ENCODE measurements at regions not wholly inside any gene's neighbourhood (a gene's known extent, or its start where the extent isn't known, plus 50 kb on each side); places are given as distances from the start of the nearest gene placed in this dataset.

GRCh38 chr1:2968471-2968881 lies 52.8 kb upstream of the ACTRT2 start:
- Histone ChIP-seq H3K9me3 (ENCODE audit: low read depth) (no peaks in the 10 kb centered on the region), H3K36me3 (no peaks in the 10 kb centered on the region), H3K4me1 (ENCODE audit: low read depth) (no peaks in the 10 kb centered on the region), H3K27me3 (no peaks in the 10 kb centered on the region), H3K4me3 (no peak overlapping the region), H3K27ac (no peak overlapping the region)
- TF ChIP-seq, protein P1, sequence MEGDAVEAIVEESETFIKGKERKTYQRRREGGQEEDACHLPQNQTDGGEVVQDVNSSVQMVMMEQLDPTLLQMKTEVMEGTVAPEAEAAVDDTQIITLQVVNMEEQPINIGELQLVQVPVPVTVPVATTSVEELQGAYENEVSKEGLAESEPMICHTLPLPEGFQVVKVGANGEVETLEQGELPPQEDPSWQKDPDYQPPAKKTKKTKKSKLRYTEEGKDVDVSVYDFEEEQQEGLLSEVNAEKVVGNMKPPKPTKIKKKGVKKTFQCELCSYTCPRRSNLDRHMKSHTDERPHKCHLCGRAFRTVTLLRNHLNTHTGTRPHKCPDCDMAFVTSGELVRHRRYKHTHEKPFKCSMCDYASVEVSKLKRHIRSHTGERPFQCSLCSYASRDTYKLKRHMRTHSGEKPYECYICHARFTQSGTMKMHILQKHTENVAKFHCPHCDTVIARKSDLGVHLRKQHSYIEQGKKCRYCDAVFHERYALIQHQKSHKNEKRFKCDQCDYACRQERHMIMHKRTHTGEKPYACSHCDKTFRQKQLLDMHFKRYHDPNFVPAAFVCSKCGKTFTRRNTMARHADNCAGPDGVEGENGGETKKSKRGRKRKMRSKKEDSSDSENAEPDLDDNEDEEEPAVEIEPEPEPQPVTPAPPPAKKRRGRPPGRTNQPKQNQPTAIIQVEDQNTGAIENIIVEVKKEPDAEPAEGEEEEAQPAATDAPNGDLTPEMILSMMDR (IDR thresholded peaks at IDR 0.05; ENCODE audit: low read depth, low read length) = no peak
- DNase-seq (ENCODE audit: low read depth in 1 of 2, low spot score in 1 of 2) = no peak

GRCh38 chr1:2969011-2969844 lies 52.0 kb upstream of the ACTRT2 start:
- H3K4me3 ChIP-seq = no peak overlapping the region
- DNase-seq (ENCODE audit: low read depth in 1 of 2, low spot score in 1 of 2) = no peak
- H3K27ac ChIP-seq = no peak overlapping the region
- TF ChIP-seq, protein P1 (IDR thresholded peaks at IDR 0.05; ENCODE audit: low read depth, low read length) = no peak
- no peaks in the 10 kb centered on the region for H3K36me3 ChIP-seq
- no peaks in the 10 kb centered on the region for H3K9me3 ChIP-seq (ENCODE audit: low read depth)
- no peaks in the 10 kb centered on the region for H3K4me1 ChIP-seq (ENCODE audit: low read depth)
- no peaks in the 10 kb centered on the region for H3K27me3 ChIP-seq

DNA sequence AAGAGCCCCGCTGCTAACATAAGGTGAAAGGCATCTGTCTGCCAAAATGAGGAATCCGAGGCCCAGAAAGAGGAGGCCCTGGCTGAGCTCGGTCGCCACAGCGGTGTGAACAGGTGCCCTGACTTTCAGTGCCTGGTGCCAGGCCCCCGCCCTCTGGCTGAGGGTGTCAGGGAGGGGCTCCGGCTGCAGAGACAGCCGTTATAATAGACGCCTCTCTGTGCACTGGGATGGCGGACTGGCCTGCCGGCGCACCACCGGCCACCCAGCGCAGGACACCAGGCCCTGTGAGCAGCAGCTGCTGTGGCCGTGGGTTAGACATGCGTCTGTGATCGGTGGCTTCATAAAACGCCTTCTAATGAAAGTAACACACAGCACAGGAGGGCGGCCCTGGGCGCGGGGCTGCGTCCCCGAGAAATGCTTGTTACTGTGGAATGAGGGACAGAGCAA lies 51.4 kb upstream of the ACTRT2 start:
- TF ChIP-seq, protein P1 (IDR thresholded peaks at IDR 0.05; ENCODE audit: low read depth, low read length) = no peak
- no peak overlapping the region for H3K27ac ChIP-seq
- H3K36me3 ChIP-seq = no peaks in the 10 kb centered on the region
- no peaks in the 10 kb centered on the region for H3K9me3 ChIP-seq (ENCODE audit: low read depth)
- no peak for DNase-seq (ENCODE audit: low read depth in 1 of 2, low spot score in 1 of 2)
- H3K4me1 ChIP-seq (ENCODE audit: low read depth) = no peaks in the 10 kb centered on the region
- H3K27me3 ChIP-seq = no peaks in the 10 kb centered on the region
- no peak overlapping the region for H3K4me3 ChIP-seq

- H3K4me1 ChIP-seq (ENCODE audit: low read depth) = no peaks in the 10 kb centered on the region
- H3K4me3 ChIP-seq = no peak overlapping the region
- no peak overlapping the region for H3K27ac ChIP-seq
- no peaks in the 10 kb centered on the region for H3K9me3 ChIP-seq (ENCODE audit: low read depth)
- no peaks in the 10 kb centered on the region for H3K36me3 ChIP-seq
- DNase-seq (ENCODE audit: low read depth in 1 of 2, low spot score in 1 of 2) = no peak
- TF ChIP-seq, protein P1 (IDR thresholded peaks at IDR 0.05; ENCODE audit: low read depth, low read length) = no peak
- H3K27me3 ChIP-seq = no peaks in the 10 kb centered on the region
Observed at GRCh38 chr1:2970311-2971071, 50.8 kb upstream of the ACTRT2 start.

DNA sequence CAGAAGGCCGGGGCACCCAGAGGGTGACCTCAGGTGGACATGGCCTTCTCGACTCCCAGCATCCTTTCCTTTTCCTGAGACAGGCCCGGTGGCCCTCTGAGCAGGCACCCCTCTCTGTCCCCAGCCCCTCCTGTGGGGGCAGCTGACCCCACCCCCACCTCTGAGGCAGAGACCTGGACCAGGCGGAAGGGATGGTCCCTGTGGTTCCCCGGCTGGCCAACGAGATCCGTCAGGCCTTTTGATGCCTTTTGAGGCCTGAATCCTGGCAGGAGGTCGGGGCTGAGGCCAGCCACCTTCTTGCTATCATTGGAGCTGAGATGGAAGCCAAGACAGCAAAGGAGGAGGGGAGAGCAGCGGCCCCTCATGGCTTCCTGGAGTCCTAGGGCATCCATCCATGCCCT lies 50.2 kb upstream of the ACTRT2 start:
- Histone ChIP-seq H3K4me1 (ENCODE audit: low read depth) (no peaks in the 10 kb centered on the region), H3K9me3 (ENCODE audit: low read depth) (no peaks in the 10 kb centered on the region), H3K4me3 (no peak overlapping the region), H3K27ac (no peak overlapping the region), H3K36me3 (no peaks in the 10 kb centered on the region), H3K27me3 (no peaks in the 10 kb centered on the region)
- no peak for DNase-seq (ENCODE audit: low read depth in 1 of 2, low spot score in 1 of 2)
- TF ChIP-seq, protein P1 (IDR thresholded peaks at IDR 0.05; ENCODE audit: low read depth, low read length) = no peak
